Brain microvascular endothelial cell (primary cell): ENCODE measurements at regions not wholly inside any gene's neighbourhood (a gene's known extent, or its start where the extent isn't known, plus 50 kb on each side); places are given as distances from the start of the nearest gene placed in this dataset.

ENCODE experiments used
- DNase-seq: peaks from one replicate; pipeline ENCODE4 v3.0.0-alpha.2; 2020
- H3K27ac ChIP-seq: fragments of 250-450 bp; sonication (Bioruptor Pico); 2 replicates; pipeline ENCODE4 v1.5.1; 2020; ENCODE audit warnings: mild to moderate bottlenecking, moderate library complexity
- H3K27me3 ChIP-seq: fragments of 250-450 bp; sonication (Bioruptor Pico); replicated peaks from 2 replicates; pipeline ENCODE4 v1.5.1; 2020; ENCODE audit warnings: mild to moderate bottlenecking
- H3K36me3 ChIP-seq: fragments of 250-450 bp; sonication (Bioruptor Pico); replicated peaks from 2 replicates; pipeline ENCODE4 v1.5.1; 2020; ENCODE audit warnings: mild to moderate bottlenecking
- H3K4me3 ChIP-seq: 2 replicates; pipeline ENCODE4 v1.5.1; 2011; ENCODE audit warnings: low read depth, mild to moderate bottlenecking, control low read depth, low read length, moderate library complexity
- CTCF ChIP-seq: IDR thresholded peaks from 2 replicates; pipeline ENCODE4 v1.5.1; 2011; ENCODE audit warnings: low read depth, mild to moderate bottlenecking, moderate library complexity, low read length, control low read depth, inconsistent platforms; ENCODE audit errors: missing control alignments
- in situ Hi-C: cut with HindIII; loops from 2 replicates; pipeline ENCODE4 v1.10.0; 2017; ENCODE audit warnings: low sequenced_read_pairs, low pct_ligation_motif_present

GRCh38 chr2:239760596-239760995 is 264.5 kb downstream of the NDUFA10 start:
- no peak for TF ChIP-seq CTCF
- DNase-seq, result no peak
- Histone ChIP-seq H3K27me3 (no peaks in the 10 kb centered on the region), H3K36me3 (no peaks in the 10 kb centered on the region), H3K27ac (no peak overlapping the region), H3K4me3 (no peak overlapping the region)
- in situ Hi-C loops, result no loop called here

GRCh38 chr2:239758279-239758877 is 266.8 kb downstream of the NDUFA10 start:
- Histone ChIP-seq H3K36me3 (no peaks in the 10 kb centered on the region), H3K27me3 (no peaks in the 10 kb centered on the region), H3K27ac (no peak overlapping the region), H3K4me3 (no peak overlapping the region)
- TF ChIP-seq CTCF, result no peak
- DNase-seq, result peak; percentile 42
- in situ Hi-C loops, result no loop called here

- no peaks in the 10 kb centered on the region for H3K27me3 ChIP-seq
- no peak overlapping the region for H3K27ac ChIP-seq
- in situ Hi-C loops, result no loop called here
- no peak overlapping the region for H3K4me3 ChIP-seq
- DNase-seq, result peak; percentile 55
- TF ChIP-seq CTCF, result no peak
- no peaks in the 10 kb centered on the region for H3K36me3 ChIP-seq
Measured at GRCh38 chr2:239756790-239757760, 268.1 kb downstream of the NDUFA10 start.

GRCh38 chr2:239756031-239756789 is 268.9 kb downstream of the NDUFA10 start:
- Histone ChIP-seq H3K27ac (no peak overlapping the region), H3K4me3 (no peak overlapping the region), H3K27me3 (no peaks in the 10 kb centered on the region), H3K36me3 (no peaks in the 10 kb centered on the region)
- in situ Hi-C loops, result no loop called here
- TF ChIP-seq CTCF, result no peak
- no peak for DNase-seq

- Histone ChIP-seq H3K4me3 (no peak overlapping the region), H3K27ac (no peak overlapping the region), H3K36me3 (no peaks in the 10 kb centered on the region), H3K27me3 (no peaks in the 10 kb centered on the region)
- no peak for TF ChIP-seq CTCF
- no peak for DNase-seq
- in situ Hi-C loops, result no loop called here
Measured at GRCh38 chr2:239753401-239753837, 271.7 kb downstream of the NDUFA10 start.
